ENCODE measurements at regions not wholly inside any gene's neighbourhood (a gene's known extent, or its start where the extent isn't known, plus 50 kb on each side); places are given as distances from the start of the nearest gene placed in this dataset.

GRCh38 chr5:74560245-74560644 lies 80.3 kb downstream of the ENC1 start:
- Mint-ChIP-seq H3K9me3 (no peaks in the 10 kb centered on the region), H3K27ac (no peak overlapping the region), H3K27me3 (ENCODE audit: insufficient read depth, low read depth, poor library complexity) (no peaks in the 10 kb centered on the region), H3K36me3 (ENCODE audit: low read depth) (no peaks in the 10 kb centered on the region), H3K4me1 (peaks cover 12% of the 10 kb centered on the region), H3K4me3 (no peak overlapping the region)
- Histone ChIP-seq H3K4me3 (no peak overlapping the region), H3F3A (replicated peaks; ENCODE audit: low read depth) (no peaks in the 10 kb centered on the region), H3K27ac (ENCODE audit: low read depth) (no peak overlapping the region), H3K4me2 (no peak overlapping the region), H2AFZ (no peak overlapping the region), H3K36me3 (ENCODE audit: insufficient read depth) (no peaks in the 10 kb centered on the region), H3K27me3 (ENCODE audit: insufficient read depth) (no peaks in the 10 kb centered on the region), H3K9me2 (ENCODE audit: insufficient read depth) (0 out of 2 replicates have a peak, but pooled peaks cover 4% of the 10 kb centered on the region), H4K20me1 (replicated peaks; ENCODE audit: insufficient read depth) (no peaks in the 10 kb centered on the region), H3K4me1 (ENCODE audit: insufficient read depth) (no peaks in the 10 kb centered on the region), H3K79me2 (replicated peaks; ENCODE audit: insufficient read depth) (no peaks in the 10 kb centered on the region)
- no peak for TF ChIP-seq EZH2 (IDR thresholded peaks at IDR 0.05; ENCODE audit: low read depth, unreplicated experiment)
- TF ChIP-seq ZNF331 (CRISPR knock-in tag; IDR thresholded peaks at IDR 0.05; ENCODE audit: low read depth): no peak
- TF ChIP-seq EZH2phosphoT487 (IDR thresholded peaks at IDR 0.05; ENCODE audit: unreplicated experiment): no peak
- TF ChIP-seq, protein P1, sequence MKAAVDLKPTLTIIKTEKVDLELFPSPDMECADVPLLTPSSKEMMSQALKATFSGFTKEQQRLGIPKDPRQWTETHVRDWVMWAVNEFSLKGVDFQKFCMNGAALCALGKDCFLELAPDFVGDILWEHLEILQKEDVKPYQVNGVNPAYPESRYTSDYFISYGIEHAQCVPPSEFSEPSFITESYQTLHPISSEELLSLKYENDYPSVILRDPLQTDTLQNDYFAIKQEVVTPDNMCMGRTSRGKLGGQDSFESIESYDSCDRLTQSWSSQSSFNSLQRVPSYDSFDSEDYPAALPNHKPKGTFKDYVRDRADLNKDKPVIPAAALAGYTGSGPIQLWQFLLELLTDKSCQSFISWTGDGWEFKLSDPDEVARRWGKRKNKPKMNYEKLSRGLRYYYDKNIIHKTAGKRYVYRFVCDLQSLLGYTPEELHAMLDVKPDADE (IDR thresholded peaks at IDR 0.05): no peak
- no peak for TF ChIP-seq STAT1 (IDR thresholded peaks at IDR 0.05; ENCODE audit: unreplicated experiment)
- no peak for TF ChIP-seq JUNB (IDR thresholded peaks at IDR 0.05; ENCODE audit: unreplicated experiment)
- DNase-seq (ENCODE audit: low spot score) (no peak), ATAC-seq (no peak)

DNA sequence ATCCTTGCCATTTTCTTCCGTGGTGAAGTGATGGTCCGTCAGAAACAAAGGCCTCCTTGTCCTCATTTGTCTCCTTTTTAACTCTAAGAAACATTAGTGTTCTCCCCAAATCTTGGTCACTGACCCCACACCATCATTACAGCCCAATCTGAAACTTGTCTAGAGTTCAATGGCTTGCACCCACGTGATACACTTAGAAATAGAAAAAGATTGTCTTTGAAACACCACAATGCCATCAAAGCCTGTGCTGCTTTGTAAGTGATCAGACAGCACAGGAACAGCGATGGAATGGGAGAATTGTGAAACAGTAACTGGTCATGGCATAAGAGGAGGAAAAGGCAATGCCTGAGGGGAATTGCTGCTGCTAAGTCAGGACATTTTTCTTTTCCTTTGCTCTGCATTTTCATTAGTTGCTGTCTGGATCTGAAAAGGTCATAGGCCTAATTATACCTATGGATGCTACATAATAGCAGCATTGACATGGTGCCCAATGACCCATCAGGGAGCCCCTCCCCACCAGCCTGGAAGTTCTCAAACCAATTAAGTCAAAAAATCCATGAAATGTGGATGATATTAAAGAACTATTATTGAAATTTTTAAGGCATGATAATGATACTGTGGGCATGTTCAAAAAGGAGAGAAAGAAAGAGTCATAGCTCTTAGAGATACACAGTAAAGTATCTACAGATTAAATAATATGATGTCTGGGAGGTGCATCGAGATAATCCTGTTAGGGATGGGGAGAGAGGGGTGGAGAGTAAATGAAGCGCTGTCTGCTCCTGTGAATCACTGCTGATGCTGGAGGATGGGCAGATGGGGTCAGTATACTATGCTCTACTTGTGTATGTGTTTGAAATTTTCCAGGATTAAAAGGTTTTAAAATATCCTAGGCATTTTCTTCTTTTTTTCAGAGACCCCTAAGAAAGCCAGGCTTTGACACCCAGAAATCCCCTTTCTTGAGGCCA lies 83.6 kb downstream of the ENC1 start:
- Mint-ChIP-seq H3K9me3 (no peaks in the 10 kb centered on the region), H3K27ac (no peak overlapping the region), H3K27me3 (ENCODE audit: insufficient read depth, low read depth, poor library complexity) (peaks cover 3% of the 10 kb centered on the region), H3K4me3 (no peak overlapping the region), H3K4me1 (peaks cover 12% of the 10 kb centered on the region), H3K36me3 (ENCODE audit: low read depth) (no peaks in the 10 kb centered on the region)
- H3F3A ChIP-seq (replicated peaks; ENCODE audit: low read depth): no peaks in the 10 kb centered on the region
- ATAC-seq (no peak), DNase-seq (ENCODE audit: low spot score) (no peak)
- H3K36me3 ChIP-seq (ENCODE audit: insufficient read depth): no peaks in the 10 kb centered on the region
- H2AFZ ChIP-seq: peak overlapping the region; percentile 72; the same call in 1 of the 2 replicates
- no peaks in the 10 kb centered on the region for H3K79me2 ChIP-seq (replicated peaks; ENCODE audit: insufficient read depth)
- H3K27ac ChIP-seq (ENCODE audit: low read depth): no peak overlapping the region
- H3K4me3 ChIP-seq: no peak overlapping the region
- TF ChIP-seq ZNF331 (CRISPR knock-in tag; IDR thresholded peaks at IDR 0.05; ENCODE audit: low read depth): no peak
- TF ChIP-seq EZH2 (IDR thresholded peaks at IDR 0.05; ENCODE audit: low read depth, unreplicated experiment): no peak
- TF ChIP-seq ZNF114 (CRISPR knock-in tag; IDR thresholded peaks at IDR 0.05): no peak
- no peaks in the 10 kb centered on the region for H4K20me1 ChIP-seq (replicated peaks; ENCODE audit: insufficient read depth)
- no peak overlapping the region for H3K4me2 ChIP-seq
- 0 out of 2 replicates have a peak, but pooled peaks cover 17% of the 10 kb centered on the region for H3K9me2 ChIP-seq (ENCODE audit: insufficient read depth)
- H3K27me3 ChIP-seq (ENCODE audit: insufficient read depth): no peaks in the 10 kb centered on the region
- no peaks in the 10 kb centered on the region for H3K4me1 ChIP-seq (ENCODE audit: insufficient read depth)

DNA sequence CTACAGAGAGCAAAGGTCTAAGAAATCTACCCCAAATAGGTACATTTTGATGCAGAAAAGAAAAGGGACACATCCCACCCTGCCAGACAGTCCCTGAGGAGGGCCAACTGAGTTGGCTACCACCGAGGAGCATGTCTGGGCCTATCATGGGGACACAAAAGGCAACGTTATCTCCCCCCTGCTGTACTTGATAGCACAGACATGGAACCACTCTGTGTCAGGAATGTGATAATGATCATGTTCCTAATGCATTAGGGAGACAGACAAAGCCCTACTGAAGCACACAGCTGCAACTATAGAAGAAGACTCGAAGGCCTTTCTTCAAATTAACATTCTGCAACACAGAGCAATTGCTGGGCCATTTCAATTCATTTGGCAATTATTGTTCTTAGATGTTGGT lies 84.5 kb downstream of the ENC1 start:
- Histone ChIP-seq H3F3A (replicated peaks; ENCODE audit: low read depth) (no peaks in the 10 kb centered on the region), H3K9me2 (ENCODE audit: insufficient read depth) (0 out of 2 replicates have a peak, but pooled peaks cover 17% of the 10 kb centered on the region), H3K4me2 (no peak overlapping the region), H3K27ac (ENCODE audit: low read depth) (no peak overlapping the region), H3K36me3 (ENCODE audit: insufficient read depth) (no peaks in the 10 kb centered on the region), H3K4me3 (no peak overlapping the region), H3K79me2 (replicated peaks; ENCODE audit: insufficient read depth) (no peaks in the 10 kb centered on the region), H3K4me1 (ENCODE audit: insufficient read depth) (no peaks in the 10 kb centered on the region), H2AFZ (peak overlapping the region; percentile 72; the same call in 1 of the 2 replicates), H4K20me1 (replicated peaks; ENCODE audit: insufficient read depth) (no peaks in the 10 kb centered on the region), H3K27me3 (ENCODE audit: insufficient read depth) (no peaks in the 10 kb centered on the region)
- Mint-ChIP-seq H3K27me3 (ENCODE audit: insufficient read depth, low read depth, poor library complexity) (peaks cover 3% of the 10 kb centered on the region), H3K9me3 (no peaks in the 10 kb centered on the region), H3K4me1 (peaks cover 12% of the 10 kb centered on the region), H3K27ac (no peak overlapping the region), H3K4me3 (no peak overlapping the region), H3K36me3 (ENCODE audit: low read depth) (no peaks in the 10 kb centered on the region)
- peak; percentile 64; the same call in 2 of the 3 replicates for ATAC-seq
- DNase-seq (ENCODE audit: low spot score): no peak
- TF ChIP-seq CREB1 (CRISPR knock-in tag; IDR thresholded peaks at IDR 0.05; ENCODE audit: low read depth): no peak
- no peak for TF ChIP-seq JUNB (IDR thresholded peaks at IDR 0.05; ENCODE audit: unreplicated experiment)
- TF ChIP-seq, protein P2, sequence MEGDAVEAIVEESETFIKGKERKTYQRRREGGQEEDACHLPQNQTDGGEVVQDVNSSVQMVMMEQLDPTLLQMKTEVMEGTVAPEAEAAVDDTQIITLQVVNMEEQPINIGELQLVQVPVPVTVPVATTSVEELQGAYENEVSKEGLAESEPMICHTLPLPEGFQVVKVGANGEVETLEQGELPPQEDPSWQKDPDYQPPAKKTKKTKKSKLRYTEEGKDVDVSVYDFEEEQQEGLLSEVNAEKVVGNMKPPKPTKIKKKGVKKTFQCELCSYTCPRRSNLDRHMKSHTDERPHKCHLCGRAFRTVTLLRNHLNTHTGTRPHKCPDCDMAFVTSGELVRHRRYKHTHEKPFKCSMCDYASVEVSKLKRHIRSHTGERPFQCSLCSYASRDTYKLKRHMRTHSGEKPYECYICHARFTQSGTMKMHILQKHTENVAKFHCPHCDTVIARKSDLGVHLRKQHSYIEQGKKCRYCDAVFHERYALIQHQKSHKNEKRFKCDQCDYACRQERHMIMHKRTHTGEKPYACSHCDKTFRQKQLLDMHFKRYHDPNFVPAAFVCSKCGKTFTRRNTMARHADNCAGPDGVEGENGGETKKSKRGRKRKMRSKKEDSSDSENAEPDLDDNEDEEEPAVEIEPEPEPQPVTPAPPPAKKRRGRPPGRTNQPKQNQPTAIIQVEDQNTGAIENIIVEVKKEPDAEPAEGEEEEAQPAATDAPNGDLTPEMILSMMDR (conservative IDR thresholded peaks at IDR 0.05; ENCODE audit: low read depth in 2 of 2): no peak
- TF ChIP-seq STAT1 (IDR thresholded peaks at IDR 0.05; ENCODE audit: unreplicated experiment): no peak

Data from GM23338 (cell line).